H54 (cell line): ENCODE measurements at regions not wholly inside any gene's neighbourhood (a gene's known extent, or its start where the extent isn't known, plus 50 kb on each side); places are given as distances from the start of the nearest gene placed in this dataset.

Source experiments
- DNase-seq: peaks from one replicate; pipeline ENCODE4 v3.0.0; 2011; ENCODE audit warnings: low spot score, mixed read lengths; ENCODE audit not compliant: insufficient read length
- FAIRE-seq: peaks from 3 replicates; lab custom pipeline; 2011; peaks lifted over from hg19 to GRCh38; lab: Jason Lieb, UNC
- POLR2A ChIP-seq: IDR thresholded peaks from 2 replicates; pipeline ENCODE4 v1.6.1; 2011; ENCODE audit warnings: low read depth, mild to moderate bottlenecking, low read length

DNA sequence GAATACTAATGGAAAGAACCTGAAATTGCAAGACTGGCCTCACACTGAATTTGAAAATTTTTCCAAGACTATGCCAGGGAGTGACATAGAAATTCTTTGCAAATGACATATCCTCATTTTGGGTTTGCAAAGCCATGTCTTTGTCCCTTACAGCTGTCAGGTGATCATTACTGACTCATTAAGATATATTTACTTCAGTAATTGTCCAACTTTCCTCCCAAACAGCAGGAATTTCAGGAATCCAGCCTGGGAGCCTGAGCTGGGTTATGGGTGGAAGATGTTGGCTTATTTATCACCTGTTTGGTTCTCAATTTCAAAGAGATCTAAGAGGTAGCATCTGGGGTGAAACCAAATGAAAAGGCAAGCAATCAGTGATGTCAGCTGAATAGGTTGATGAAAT lies 111.6 kb upstream of the ACP3 start:
- TF ChIP-seq POLR2A, result no peak
- no peak for DNase-seq
- no peak for FAIRE-seq

GRCh38 chr3:132209855-132210254 lies 107.4 kb upstream of the ACP3 start:
- FAIRE-seq (no peak), DNase-seq (no peak)
- TF ChIP-seq POLR2A, result no peak

DNA sequence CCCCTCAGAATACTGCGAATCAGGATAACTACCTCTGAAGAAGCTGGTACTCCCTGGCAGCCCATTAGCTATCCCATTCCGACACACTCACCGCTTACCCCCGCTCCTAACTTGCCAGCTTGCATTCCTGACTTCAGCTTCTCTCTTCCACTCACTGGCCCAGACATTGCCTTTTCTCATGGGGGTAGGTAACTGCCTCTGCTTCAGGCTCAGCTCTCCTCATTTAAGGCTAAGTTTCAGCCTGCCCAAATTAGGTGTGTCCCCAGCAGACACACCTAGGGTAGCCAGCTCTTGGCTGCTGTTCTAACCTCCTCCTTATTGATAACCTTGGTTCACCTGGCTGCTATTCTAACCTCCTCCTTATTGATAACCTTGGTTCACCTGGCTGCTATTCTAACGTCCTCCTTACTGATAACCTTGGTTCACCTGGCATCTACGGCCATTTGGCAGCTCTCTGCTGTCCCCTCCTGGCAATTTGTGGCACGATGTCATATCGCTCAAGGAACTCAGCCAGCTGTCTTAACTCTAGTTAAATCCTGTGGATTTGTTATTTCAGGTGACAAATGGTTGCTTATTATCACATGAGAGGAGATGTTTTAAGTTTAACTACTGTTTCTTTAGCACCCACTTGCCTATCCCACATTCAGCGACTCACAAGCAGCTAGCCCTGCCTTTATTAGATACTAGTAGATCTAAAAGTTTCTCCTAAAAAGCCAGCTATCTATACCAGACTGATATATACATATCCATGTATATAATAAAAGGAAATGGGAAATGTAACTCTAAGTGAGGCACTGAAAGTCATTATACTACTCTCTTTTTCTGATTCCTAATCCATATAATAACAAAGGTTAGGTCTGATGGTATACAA lies 106.5 kb upstream of the ACP3 start:
- DNase-seq (no peak), FAIRE-seq (no peak)
- TF ChIP-seq POLR2A, result no peak

- FAIRE-seq, result no peak
Measured at GRCh38 chr3:132211896-132212295, 105.3 kb upstream of the ACP3 start.

GRCh38 chr3:132218817-132219755 lies 98.1 kb upstream of the ACP3 start:
- TF ChIP-seq POLR2A, result no peak
- FAIRE-seq (no peak), DNase-seq (no peak)

More at GRCh38 chr3:132211896-132212295, 105.3 kb upstream of the ACP3 start:
- DNase-seq, result no peak
- no peak for TF ChIP-seq POLR2A

DNA sequence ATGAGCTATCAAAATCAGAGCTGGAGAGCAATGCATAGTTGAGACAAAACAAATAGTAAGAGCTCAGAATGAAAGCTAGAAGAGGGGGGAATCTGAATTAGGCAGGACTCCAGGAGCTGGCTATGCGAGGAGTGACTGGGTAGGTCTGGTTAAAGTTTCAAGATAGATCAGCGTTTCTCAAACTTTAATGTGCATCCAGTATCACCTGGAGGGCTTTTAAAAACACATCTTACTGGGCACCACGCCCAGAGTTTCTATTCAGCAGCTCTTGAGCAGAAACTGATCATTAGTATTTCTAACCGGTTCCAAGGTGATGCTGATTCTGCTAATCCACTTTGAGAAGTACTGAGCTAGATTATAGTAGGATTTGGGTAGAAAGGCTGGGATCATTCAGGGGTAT lies 96.2 kb upstream of the ACP3 start:
- FAIRE-seq, result no peak
- TF ChIP-seq POLR2A, result no peak

GRCh38 chr3:132222868-132223538 lies 94.2 kb upstream of the ACP3 start:
- FAIRE-seq, result no peak
- TF ChIP-seq POLR2A, result no peak
- no peak for DNase-seq

More for the DNA sequence above, 96.2 kb upstream of the ACP3 start:
- no peak for DNase-seq

DNA sequence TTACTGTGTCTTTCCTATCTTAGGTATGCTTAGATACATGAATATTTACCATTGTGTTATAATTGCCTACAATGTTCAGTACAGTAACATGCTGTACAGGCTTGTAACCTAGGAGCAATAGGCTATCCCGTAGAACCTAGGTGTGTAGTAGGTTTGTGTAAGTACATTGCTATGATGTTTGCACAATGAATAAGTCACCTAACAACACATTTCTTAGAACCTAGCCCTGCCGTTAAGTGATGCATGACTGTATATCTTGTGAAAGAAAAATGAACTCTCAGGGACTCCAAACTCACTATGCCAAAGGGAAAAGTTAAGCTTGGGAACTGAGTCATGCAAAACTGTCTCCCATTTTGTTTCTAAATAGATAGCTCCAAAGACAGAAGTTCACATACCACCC lies 91.5 kb upstream of the ACP3 start:
- no peak for DNase-seq
- no peak for TF ChIP-seq POLR2A

GRCh38 chr3:132228923-132229322 lies 88.3 kb upstream of the ACP3 start:
- no peak for DNase-seq
- no peak for FAIRE-seq
- TF ChIP-seq POLR2A, result no peak

More for the DNA sequence above, 91.5 kb upstream of the ACP3 start:
- no peak for FAIRE-seq

GRCh38 chr3:132229641-132230040 lies 87.6 kb upstream of the ACP3 start:
- DNase-seq (no peak), FAIRE-seq (no peak)
- no peak for TF ChIP-seq POLR2A

DNA sequence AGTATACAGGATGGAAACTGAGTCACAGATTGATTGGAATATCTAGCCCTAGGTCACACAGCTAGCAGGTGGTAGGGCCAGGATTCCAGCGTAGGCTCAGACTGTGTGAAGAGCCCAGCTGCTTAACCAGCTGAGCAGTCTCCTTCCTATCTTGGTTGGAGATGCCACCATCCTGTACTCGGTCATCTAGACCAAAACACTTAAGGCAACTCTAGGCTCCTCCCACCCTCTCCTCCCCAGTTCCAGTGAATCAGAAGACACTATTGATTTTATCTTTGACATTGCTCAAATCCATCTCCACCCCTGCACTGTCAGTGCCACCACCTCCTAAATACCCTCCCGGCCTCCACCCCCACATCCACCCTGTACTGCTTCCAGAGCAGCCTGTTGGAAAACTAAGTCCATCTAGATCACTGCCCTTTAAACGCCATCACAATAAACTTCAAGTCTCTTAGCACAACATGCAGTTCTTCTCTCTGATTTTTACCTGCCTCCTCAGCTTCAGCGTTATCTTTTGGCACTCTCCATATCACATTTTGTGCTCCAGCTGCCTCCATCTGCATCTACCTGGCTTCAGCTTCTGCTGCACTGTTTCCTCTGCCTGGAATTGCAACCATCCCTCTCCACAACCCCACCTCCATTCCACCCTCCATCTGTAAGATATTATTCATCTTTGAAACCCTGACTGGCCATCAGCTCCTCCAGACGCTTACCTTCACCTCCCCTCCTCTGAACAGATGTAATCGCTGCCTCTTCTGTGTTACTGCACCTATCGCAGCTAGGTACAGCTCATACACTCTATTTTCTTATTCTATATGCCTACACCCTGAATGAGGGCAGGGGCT lies 86.8 kb upstream of the ACP3 start:
- DNase-seq (no peak), FAIRE-seq (no peak)
- TF ChIP-seq POLR2A, result no peak

DNA sequence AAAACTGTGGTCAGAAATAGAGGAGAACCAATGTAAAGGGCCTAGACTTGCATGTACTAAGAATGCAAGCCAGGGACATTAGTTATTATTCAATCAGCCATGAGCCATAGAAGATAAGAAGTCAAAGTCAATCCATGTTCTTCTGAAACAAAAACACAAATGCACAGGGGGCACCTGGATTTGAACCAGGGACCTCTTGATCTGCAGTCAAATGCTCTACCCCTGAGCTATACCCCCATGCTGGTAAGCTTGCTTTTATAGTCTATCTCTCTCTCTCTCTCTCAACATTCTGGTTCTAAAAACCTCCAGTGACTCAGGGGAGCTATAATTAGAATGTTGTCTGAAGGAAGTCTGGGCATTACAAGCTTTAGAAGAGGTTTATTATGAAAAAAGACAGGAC lies 85.6 kb upstream of the ACP3 start:
- FAIRE-seq (no peak), DNase-seq (no peak)
- no peak for TF ChIP-seq POLR2A
